HEK293 (cell line): ENCODE measurements at regions not wholly inside any gene's neighbourhood (a gene's known extent, or its start where the extent isn't known, plus 50 kb on each side); places are given as distances from the start of the nearest gene placed in this dataset.

Experiments used
- CTCF ChIA-PET: fragments of 350-600 bp; formaldehyde crosslinking; extraction: SDS; loops from one replicate; lab custom pipeline; 2021; ENCODE audit warnings: antibody characterized with exemption; lab: Yijun Ruan, JAX
- POLR2A ChIA-PET: fragments of 300-600 bp; formaldehyde crosslinking; extraction: SDS; loops from one replicate; lab custom pipeline; 2020; ENCODE audit warnings: antibody characterized with exemption, inconsistent platforms; lab: Yijun Ruan, JAX
- H3K27ac ChIP-seq: fragments of 200-500 bp; sonication (Bioruptor generic); 2 replicates; pipeline ENCODE4 v1.5.1; 2014; ENCODE audit warnings: low read depth, low read length, control low read depth, inconsistent platforms; ENCODE audit errors: extremely low read depth
- H3K36me3 ChIP-seq, 2 experiments: fragments of 200-500 bp in 1 of 2; sonication (Bioruptor generic) in 1 of 2; 1 replicate in 1 of 2; 2 replicates in 1 of 2; pipeline ENCODE4 v1.5.1; 2014 to 2017; ENCODE audit warnings: inconsistent platforms in 2 of 2, low read length in 2 of 2; ENCODE audit not compliant: control insufficient read depth in 2 of 2, insufficient read depth in 1 of 2
- H3K4me1 ChIP-seq: fragments of 200-500 bp; sonication (Bioruptor generic); 2 replicates; pipeline ENCODE4 v1.5.1; 2014; ENCODE audit warnings: mild to moderate bottlenecking, low read length, inconsistent platforms; ENCODE audit not compliant: control insufficient read depth, insufficient read depth
- H3K4me3 ChIP-seq: 2 replicates; pipeline ENCODE4 v1.5.1; 2011; ENCODE audit warnings: low read depth, mild to moderate bottlenecking, control low read depth, low read length, moderate library complexity
- H3K9me3 ChIP-seq: fragments of 200-500 bp; sonication (Bioruptor generic); 2 replicates; pipeline ENCODE4 v1.5.1; 2014; ENCODE audit warnings: low read depth, low read length, inconsistent platforms; ENCODE audit not compliant: control insufficient read depth, insufficient read depth
- KLF8 ChIP-seq: fragments of 450-650 bp; formaldehyde crosslinking; IDR thresholded peaks from 2 replicates; pipeline ENCODE4 v1.5.1; 2016; ENCODE audit warnings: missing biosample characterization, missing genetic modification characterization
- MZF1 ChIP-seq: fragments of 450-650 bp; formaldehyde crosslinking; IDR thresholded peaks from 2 replicates; pipeline ENCODE4 v1.5.1; 2017; ENCODE audit warnings: missing biosample characterization, missing genetic modification characterization, borderline replicate concordance
- SALL2 ChIP-seq: fragments of 450-650 bp; formaldehyde crosslinking; IDR thresholded peaks from 2 replicates; pipeline ENCODE4 v1.5.0; 2017; ENCODE audit warnings: missing biosample characterization, mild to moderate bottlenecking, missing genetic modification characterization, borderline replicate concordance
- TRIM28 ChIP-seq: IDR thresholded peaks from 2 replicates; pipeline ENCODE4 v1.6.1; 2011; ENCODE audit warnings: low read length, control low read depth, borderline replicate concordance
- ZNF112 ChIP-seq: fragments of 450-650 bp; formaldehyde crosslinking; IDR thresholded peaks from 2 replicates; pipeline ENCODE4 v1.5.0; 2017; ENCODE audit warnings: missing biosample characterization, missing genetic modification characterization
- ZNF155 ChIP-seq: fragments of 450-650 bp; formaldehyde crosslinking; IDR thresholded peaks from 2 replicates; pipeline ENCODE4 v1.5.1; 2016; ENCODE audit warnings: missing biosample characterization, missing genetic modification characterization
- ZNF169 ChIP-seq: fragments of 450-650 bp; formaldehyde crosslinking; IDR thresholded peaks from 2 replicates; pipeline ENCODE4 v1.5.1; 2016; ENCODE audit warnings: missing biosample characterization, missing genetic modification characterization
- ZNF2 ChIP-seq: fragments of 450-650 bp; formaldehyde crosslinking; IDR thresholded peaks from 2 replicates; pipeline ENCODE4 v1.5.1; 2016; ENCODE audit warnings: missing biosample characterization, missing genetic modification characterization
- ZNF354C ChIP-seq: fragments of 450-650 bp; formaldehyde crosslinking; IDR thresholded peaks from 2 replicates; pipeline ENCODE4 v1.5.1; 2016; ENCODE audit warnings: missing biosample characterization, missing genetic modification characterization, low read depth, borderline replicate concordance
- ZNF404 ChIP-seq: fragments of 450-650 bp; formaldehyde crosslinking; IDR thresholded peaks from 2 replicates; pipeline ENCODE4 v1.5.1; 2017; ENCODE audit warnings: missing biosample characterization, missing genetic modification characterization
- ZNF433 ChIP-seq: fragments of 450-650 bp; formaldehyde crosslinking; IDR thresholded peaks from 2 replicates; pipeline ENCODE4 v1.5.1; 2016; ENCODE audit warnings: missing biosample characterization, missing genetic modification characterization, low read depth
- ZNF48 ChIP-seq: fragments of 450-650 bp; formaldehyde crosslinking; IDR thresholded peaks from 2 replicates; pipeline ENCODE4 v1.5.1; 2016; ENCODE audit warnings: missing biosample characterization, missing genetic modification characterization
- ZNF658 ChIP-seq: fragments of 450-650 bp; formaldehyde crosslinking; IDR thresholded peaks from 2 replicates; pipeline ENCODE4; 2016; ENCODE audit warnings: missing biosample characterization, missing genetic modification characterization
- ZNF664 ChIP-seq: fragments of 450-650 bp; formaldehyde crosslinking; IDR thresholded peaks from 2 replicates; pipeline ENCODE4 v1.5.1; 2016; ENCODE audit warnings: missing biosample characterization, missing genetic modification characterization
- TF ChIP-seq, protein P1 (sequence below): fragments of 450-650 bp; formaldehyde crosslinking; IDR thresholded peaks from 2 replicates; pipeline ENCODE4 v1.5.1; 2016; ENCODE audit warnings: missing biosample characterization, missing genetic modification characterization
- TF ChIP-seq, protein P2 (sequence below): fragments of 450-650 bp; formaldehyde crosslinking; IDR thresholded peaks from 2 replicates; pipeline ENCODE4 v1.5.1; 2016; ENCODE audit warnings: missing biosample characterization, missing genetic modification characterization
- TF ChIP-seq, protein P3 (sequence below): fragments of 450-650 bp; formaldehyde crosslinking; IDR thresholded peaks from 2 replicates; pipeline ENCODE4 v1.5.1; 2016; ENCODE audit warnings: missing biosample characterization, missing genetic modification characterization

DNA sequence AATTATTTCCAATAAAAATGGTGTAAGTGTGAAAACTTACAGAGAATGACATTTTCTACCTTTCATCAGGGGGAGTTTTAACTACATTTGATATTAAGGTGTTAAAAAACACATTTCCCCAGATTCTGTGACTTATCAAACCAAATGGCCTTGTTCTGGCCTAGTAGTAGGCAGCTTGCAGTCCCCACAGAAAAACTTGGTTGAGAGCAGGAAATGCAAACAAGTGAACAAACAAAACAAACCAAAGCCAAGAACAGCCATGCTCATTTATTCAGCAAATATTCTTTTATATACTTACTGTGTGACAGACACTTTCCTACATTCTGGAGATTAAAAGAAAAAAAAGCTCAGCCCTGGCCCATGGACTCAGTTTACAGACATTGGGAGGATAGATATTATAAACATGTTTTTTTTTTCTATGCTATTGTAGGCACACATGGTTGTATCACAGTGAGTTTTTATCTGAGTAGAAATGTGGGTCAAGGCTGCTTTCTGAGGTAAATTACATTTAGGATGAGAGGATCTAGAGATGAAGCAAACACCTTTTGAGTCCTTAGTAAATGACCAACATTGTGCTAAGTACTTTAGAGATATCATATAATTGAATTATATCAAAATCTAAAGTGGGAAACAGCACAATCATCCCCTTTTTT, 449.2 kb upstream of the AADAT start:
- POLR2A ChIA-PET: no interaction called here
- Histone ChIP-seq H3K4me3 (no peak overlapping the region), H3K27ac (no peak overlapping the region), H3K9me3 (no peaks in the 10 kb centered on the region), H3K36me3 (no peaks in the 10 kb centered on the region), H3K4me1 (no peaks in the 10 kb centered on the region)
- CTCF ChIA-PET: no interaction called here
- TF ChIP-seq, protein P1, sequence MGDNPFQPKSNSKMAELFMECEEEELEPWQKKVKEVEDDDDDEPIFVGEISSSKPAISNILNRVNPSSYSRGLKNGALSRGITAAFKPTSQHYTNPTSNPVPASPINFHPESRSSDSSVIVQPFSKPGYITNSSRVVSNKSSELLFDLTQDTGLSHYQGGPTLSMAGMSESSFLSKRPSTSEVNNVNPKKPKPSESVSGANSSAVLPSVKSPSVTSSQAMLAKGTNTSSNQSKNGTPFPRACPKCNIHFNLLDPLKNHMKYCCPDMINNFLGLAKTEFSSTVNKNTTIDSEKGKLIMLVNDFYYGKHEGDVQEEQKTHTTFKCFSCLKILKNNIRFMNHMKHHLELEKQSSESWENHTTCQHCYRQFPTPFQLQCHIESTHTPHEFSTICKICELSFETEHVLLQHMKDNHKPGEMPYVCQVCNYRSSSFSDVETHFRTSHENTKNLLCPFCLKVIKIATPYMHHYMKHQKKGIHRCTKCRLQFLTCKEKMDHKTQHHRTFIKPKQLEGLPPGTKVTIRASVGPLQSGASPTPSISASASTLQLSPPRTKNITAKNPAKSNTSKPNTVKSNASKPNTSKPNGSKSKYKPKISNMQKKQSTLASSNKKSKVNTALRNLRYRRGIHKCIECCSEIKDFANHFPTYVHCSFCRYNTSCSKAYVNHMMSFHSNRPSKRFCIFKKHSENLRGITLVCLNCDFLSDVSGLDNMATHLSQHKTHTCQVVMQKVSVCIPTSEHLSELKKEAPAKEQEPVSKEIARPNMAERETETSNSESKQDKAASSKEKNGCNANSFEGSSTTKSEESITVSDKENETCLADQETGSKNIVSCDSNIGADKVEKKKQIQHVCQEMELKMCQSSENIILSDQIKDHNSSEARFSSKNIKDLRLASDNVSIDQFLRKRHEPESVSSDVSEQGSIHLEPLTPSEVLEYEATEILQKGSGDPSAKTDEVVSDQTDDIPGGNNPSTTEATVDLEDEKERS (tag by site-specific recombination): no peak
- TF ChIP-seq, protein P2, sequence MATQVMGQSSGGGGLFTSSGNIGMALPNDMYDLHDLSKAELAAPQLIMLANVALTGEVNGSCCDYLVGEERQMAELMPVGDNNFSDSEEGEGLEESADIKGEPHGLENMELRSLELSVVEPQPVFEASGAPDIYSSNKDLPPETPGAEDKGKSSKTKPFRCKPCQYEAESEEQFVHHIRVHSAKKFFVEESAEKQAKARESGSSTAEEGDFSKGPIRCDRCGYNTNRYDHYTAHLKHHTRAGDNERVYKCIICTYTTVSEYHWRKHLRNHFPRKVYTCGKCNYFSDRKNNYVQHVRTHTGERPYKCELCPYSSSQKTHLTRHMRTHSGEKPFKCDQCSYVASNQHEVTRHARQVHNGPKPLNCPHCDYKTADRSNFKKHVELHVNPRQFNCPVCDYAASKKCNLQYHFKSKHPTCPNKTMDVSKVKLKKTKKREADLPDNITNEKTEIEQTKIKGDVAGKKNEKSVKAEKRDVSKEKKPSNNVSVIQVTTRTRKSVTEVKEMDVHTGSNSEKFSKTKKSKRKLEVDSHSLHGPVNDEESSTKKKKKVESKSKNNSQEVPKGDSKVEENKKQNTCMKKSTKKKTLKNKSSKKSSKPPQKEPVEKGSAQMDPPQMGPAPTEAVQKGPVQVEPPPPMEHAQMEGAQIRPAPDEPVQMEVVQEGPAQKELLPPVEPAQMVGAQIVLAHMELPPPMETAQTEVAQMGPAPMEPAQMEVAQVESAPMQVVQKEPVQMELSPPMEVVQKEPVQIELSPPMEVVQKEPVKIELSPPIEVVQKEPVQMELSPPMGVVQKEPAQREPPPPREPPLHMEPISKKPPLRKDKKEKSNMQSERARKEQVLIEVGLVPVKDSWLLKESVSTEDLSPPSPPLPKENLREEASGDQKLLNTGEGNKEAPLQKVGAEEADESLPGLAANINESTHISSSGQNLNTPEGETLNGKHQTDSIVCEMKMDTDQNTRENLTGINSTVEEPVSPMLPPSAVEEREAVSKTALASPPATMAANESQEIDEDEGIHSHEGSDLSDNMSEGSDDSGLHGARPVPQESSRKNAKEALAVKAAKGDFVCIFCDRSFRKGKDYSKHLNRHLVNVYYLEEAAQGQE: no peak
- TF ChIP-seq TRIM28: no peak
- no peak for TF ChIP-seq ZNF169 (tag by site-specific recombination)
- TF ChIP-seq, protein P3, sequence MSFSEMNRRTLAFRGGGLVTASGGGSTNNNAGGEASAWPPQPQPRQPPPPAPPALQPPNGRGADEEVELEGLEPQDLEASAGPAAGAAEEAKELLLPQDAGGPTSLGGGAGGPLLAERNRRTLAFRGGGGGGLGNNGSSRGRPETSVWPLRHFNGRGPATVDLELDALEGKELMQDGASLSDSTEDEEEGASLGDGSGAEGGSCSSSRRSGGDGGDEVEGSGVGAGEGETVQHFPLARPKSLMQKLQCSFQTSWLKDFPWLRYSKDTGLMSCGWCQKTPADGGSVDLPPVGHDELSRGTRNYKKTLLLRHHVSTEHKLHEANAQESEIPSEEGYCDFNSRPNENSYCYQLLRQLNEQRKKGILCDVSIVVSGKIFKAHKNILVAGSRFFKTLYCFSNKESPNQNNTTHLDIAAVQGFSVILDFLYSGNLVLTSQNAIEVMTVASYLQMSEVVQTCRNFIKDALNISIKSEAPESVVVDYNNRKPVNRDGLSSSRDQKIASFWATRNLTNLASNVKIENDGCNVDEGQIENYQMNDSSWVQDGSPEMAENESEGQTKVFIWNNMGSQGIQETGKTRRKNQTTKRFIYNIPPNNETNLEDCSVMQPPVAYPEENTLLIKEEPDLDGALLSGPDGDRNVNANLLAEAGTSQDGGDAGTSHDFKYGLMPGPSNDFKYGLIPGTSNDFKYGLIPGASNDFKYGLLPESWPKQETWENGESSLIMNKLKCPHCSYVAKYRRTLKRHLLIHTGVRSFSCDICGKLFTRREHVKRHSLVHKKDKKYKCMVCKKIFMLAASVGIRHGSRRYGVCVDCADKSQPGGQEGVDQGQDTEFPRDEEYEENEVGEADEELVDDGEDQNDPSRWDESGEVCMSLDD: no peak
- no peak for TF ChIP-seq ZNF112 (tag by site-specific recombination)
- no peak for TF ChIP-seq MZF1 (tag by site-specific recombination)
- TF ChIP-seq ZNF2 (tag by site-specific recombination): no peak
- no peak for TF ChIP-seq ZNF404 (tag by site-specific recombination)
- TF ChIP-seq ZNF664 (tag by site-specific recombination): no peak
- TF ChIP-seq ZNF658: no peak
- no peak for TF ChIP-seq SALL2 (tag by site-specific recombination)
- TF ChIP-seq ZNF48 (tag by site-specific recombination): no peak
- TF ChIP-seq KLF8 (tag by site-specific recombination): no peak
- TF ChIP-seq ZNF155 (tag by site-specific recombination): no peak
- TF ChIP-seq ZNF433 (tag by site-specific recombination): no peak
- no peak for TF ChIP-seq ZNF354C (tag by site-specific recombination)
